ENCODE measurements at regions not wholly inside any gene's neighbourhood (a gene's known extent, or its start where the extent isn't known, plus 50 kb on each side); places are given as distances from the start of the nearest gene placed in this dataset.

- CTCF ChIA-PET (ENCODE audit: unreplicated experiment): no interaction called here
- H3K79me2 ChIP-seq (ENCODE audit: insufficient read depth, low read depth, low read length): no peaks in the 10 kb centered on the region
- no peaks in the 10 kb centered on the region for H3K4me1 ChIP-seq (ENCODE audit: insufficient read depth, low read length, poor library complexity, severe bottlenecking)
- H4K20me1 ChIP-seq (ENCODE audit: insufficient read depth, low read length): no peaks in the 10 kb centered on the region
- H3K9me3 ChIP-seq (ENCODE audit: low read length): no peaks in the 10 kb centered on the region
- POLR2A ChIA-PET: no interaction called here
- H3K4me2 ChIP-seq (ENCODE audit: low read length): no peak overlapping the region
- no TSS peak for BruUV-seq (replicated peaks)
- no peak for TF ChIP-seq EZH2phosphoT487 (IDR thresholded peaks at IDR 0.05; ENCODE audit: borderline replicate concordance, low read depth, low read length)
- no peak for DNase-seq (ENCODE audit: low spot score)
- no peak overlapping the region for H3K27ac ChIP-seq (ENCODE audit: low read depth, low read length, poor library complexity, severe bottlenecking)
- no peaks in the 10 kb centered on the region for H3K36me3 ChIP-seq (ENCODE audit: insufficient read depth, low read length)
- no peak overlapping the region for H2AFZ ChIP-seq (ENCODE audit: low read length)
- H3K9me2 ChIP-seq (ENCODE audit: insufficient read depth, low read length): no peaks in the 10 kb centered on the region
- H3K4me3 ChIP-seq (ENCODE audit: low read depth, low read length, poor library complexity, severe bottlenecking): no peak overlapping the region
- intact Hi-C loops (cut with micrococcal nuclease; ENCODE audit: unreplicated experiment): no loop called here
Observed at GRCh38 chr10:130708465-130709070, 572.4 kb downstream of the GLRX3 start.

GRCh38 chr10:130709415-130709814 lies 573.2 kb downstream of the GLRX3 start:
- DNase-seq (ENCODE audit: low spot score): no peak
- BruUV-seq (replicated peaks): no TSS peak
- intact Hi-C loops (cut with micrococcal nuclease; ENCODE audit: unreplicated experiment): no loop called here

GRCh38 chr10:130711072-130711471 lies 574.9 kb downstream of the GLRX3 start:
- intact Hi-C loops (cut with micrococcal nuclease; ENCODE audit: unreplicated experiment): no loop called here
- DNase-seq (ENCODE audit: low spot score): no peak

More at GRCh38 chr10:130709415-130709814, 573.2 kb downstream of the GLRX3 start:
- POLR2A ChIA-PET: no interaction called here
- no peak overlapping the region for H2AFZ ChIP-seq (ENCODE audit: low read length)
- no peak overlapping the region for H3K4me2 ChIP-seq (ENCODE audit: low read length)
- no peak overlapping the region for H3K27ac ChIP-seq (ENCODE audit: low read depth, low read length, poor library complexity, severe bottlenecking)
- H3K79me2 ChIP-seq (ENCODE audit: insufficient read depth, low read depth, low read length): no peaks in the 10 kb centered on the region
- no peaks in the 10 kb centered on the region for H3K9me3 ChIP-seq (ENCODE audit: low read length)
- H3K36me3 ChIP-seq (ENCODE audit: insufficient read depth, low read length): no peaks in the 10 kb centered on the region
- no peaks in the 10 kb centered on the region for H3K9me2 ChIP-seq (ENCODE audit: insufficient read depth, low read length)
- H4K20me1 ChIP-seq (ENCODE audit: insufficient read depth, low read length): no peaks in the 10 kb centered on the region
- H3K4me3 ChIP-seq (ENCODE audit: low read depth, low read length, poor library complexity, severe bottlenecking): no peak overlapping the region
- TF ChIP-seq EZH2phosphoT487 (IDR thresholded peaks at IDR 0.05; ENCODE audit: borderline replicate concordance, low read depth, low read length): no peak
- no peak for TF ChIP-seq CTCF (conservative IDR thresholded peaks at IDR 0.05; ENCODE audit: low read length)
- CTCF ChIA-PET (ENCODE audit: unreplicated experiment): no interaction called here
- H3K4me1 ChIP-seq (ENCODE audit: insufficient read depth, low read length, poor library complexity, severe bottlenecking): no peaks in the 10 kb centered on the region

More at GRCh38 chr10:130711072-130711471, 574.9 kb downstream of the GLRX3 start:
- Histone ChIP-seq H4K20me1 (ENCODE audit: insufficient read depth, low read length) (no peaks in the 10 kb centered on the region), H3K4me1 (ENCODE audit: insufficient read depth, low read length, poor library complexity, severe bottlenecking) (no peaks in the 10 kb centered on the region), H3K9me2 (ENCODE audit: insufficient read depth, low read length) (no peaks in the 10 kb centered on the region), H3K36me3 (ENCODE audit: insufficient read depth, low read length) (no peaks in the 10 kb centered on the region), H3K27ac (ENCODE audit: low read depth, low read length, poor library complexity, severe bottlenecking) (no peak overlapping the region), H3K4me3 (ENCODE audit: low read depth, low read length, poor library complexity, severe bottlenecking) (no peak overlapping the region), H3K79me2 (ENCODE audit: insufficient read depth, low read depth, low read length) (no peaks in the 10 kb centered on the region), H2AFZ (ENCODE audit: low read length) (no peak overlapping the region), H3K9me3 (ENCODE audit: low read length) (no peaks in the 10 kb centered on the region), H3K4me2 (ENCODE audit: low read length) (no peak overlapping the region)
- ChIA-PET CTCF (ENCODE audit: unreplicated experiment) (no interaction called here), POLR2A (no interaction called here)
- no TSS peak for BruUV-seq (replicated peaks)
- TF ChIP-seq EZH2phosphoT487 (IDR thresholded peaks at IDR 0.05; ENCODE audit: borderline replicate concordance, low read depth, low read length) (no peak), CTCF (conservative IDR thresholded peaks at IDR 0.05; ENCODE audit: low read length) (no peak)
